K562 (cell line): ENCODE measurements at regions not wholly inside any gene's neighbourhood (a gene's known extent, or its start where the extent isn't known, plus 50 kb on each side); places are given as distances from the start of the nearest gene placed in this dataset.

ENCODE experiments used
- CBX5 ChIP-seq: IDR thresholded peaks from 2 replicates; pipeline ENCODE4 v1.6.1; 2014; ENCODE audit warnings: low read depth, borderline replicate concordance
- GATAD2A ChIP-seq: fragments of 450-650 bp; IDR thresholded peaks from 2 replicates; pipeline ENCODE4 v1.6.1; 2017
- HCFC1 ChIP-seq: IDR thresholded peaks from 2 replicates; pipeline ENCODE4 v1.6.1; 2012; ENCODE audit warnings: low read depth, low read length, improper control_type of control experiment
- MCM7 ChIP-seq, 2 experiments: fragments of 450-650 bp; IDR thresholded peaks; 2 replicates each; pipeline ENCODE4 v1.6.1; 2016 to 2018
- TF ChIP-seq, protein P1 (sequence below), 3 experiments: IDR thresholded peaks in 2 of 3; conservative IDR thresholded peaks in 1 of 3; 2 replicates each; pipeline ENCODE4 v1.5.1; 2011 to 2012; ENCODE audit warnings: low read length in 3 of 3, mild to moderate bottlenecking in 3 of 3, control low read depth in 2 of 3, improper control_type of control experiment in 1 of 3, inconsistent platforms in 1 of 3, low read depth in 1 of 3, mixed read lengths in 1 of 3, moderate library complexity in 1 of 3; ENCODE audit not compliant: insufficient read depth in 2 of 3
- TF ChIP-seq, protein P2 (sequence below): IDR thresholded peaks from 2 replicates; pipeline ENCODE4 v1.6.1; 2012; ENCODE audit warnings: low read depth, low read length, improper control_type of control experiment, borderline replicate concordance

DNA sequence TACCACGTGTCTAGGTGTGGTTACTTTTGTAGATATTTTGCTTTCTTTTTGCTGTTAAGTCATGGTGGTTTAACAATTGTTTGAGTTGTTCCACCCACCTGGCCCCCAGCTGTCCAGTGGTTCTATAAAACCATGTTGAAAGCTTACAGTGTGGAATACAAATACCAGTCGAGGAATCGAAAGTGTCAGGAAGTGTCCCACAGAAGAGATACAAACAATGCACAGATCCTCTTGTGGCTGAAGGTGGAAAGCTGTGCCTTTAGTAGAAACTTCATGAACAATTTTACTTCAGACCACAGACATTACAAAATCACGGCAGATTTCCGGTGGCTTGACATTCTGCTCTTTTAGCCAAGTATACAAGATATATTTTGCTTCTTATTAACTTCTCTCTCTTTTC lies 782.4 kb upstream of the SOX9 start:
- TF ChIP-seq HCFC1 (no peak), MCM7 (IDR thresholded peaks at IDR 0.05) (no peak), GATAD2A (no peak), CBX5 (no peak)
- TF ChIP-seq, protein P1, sequence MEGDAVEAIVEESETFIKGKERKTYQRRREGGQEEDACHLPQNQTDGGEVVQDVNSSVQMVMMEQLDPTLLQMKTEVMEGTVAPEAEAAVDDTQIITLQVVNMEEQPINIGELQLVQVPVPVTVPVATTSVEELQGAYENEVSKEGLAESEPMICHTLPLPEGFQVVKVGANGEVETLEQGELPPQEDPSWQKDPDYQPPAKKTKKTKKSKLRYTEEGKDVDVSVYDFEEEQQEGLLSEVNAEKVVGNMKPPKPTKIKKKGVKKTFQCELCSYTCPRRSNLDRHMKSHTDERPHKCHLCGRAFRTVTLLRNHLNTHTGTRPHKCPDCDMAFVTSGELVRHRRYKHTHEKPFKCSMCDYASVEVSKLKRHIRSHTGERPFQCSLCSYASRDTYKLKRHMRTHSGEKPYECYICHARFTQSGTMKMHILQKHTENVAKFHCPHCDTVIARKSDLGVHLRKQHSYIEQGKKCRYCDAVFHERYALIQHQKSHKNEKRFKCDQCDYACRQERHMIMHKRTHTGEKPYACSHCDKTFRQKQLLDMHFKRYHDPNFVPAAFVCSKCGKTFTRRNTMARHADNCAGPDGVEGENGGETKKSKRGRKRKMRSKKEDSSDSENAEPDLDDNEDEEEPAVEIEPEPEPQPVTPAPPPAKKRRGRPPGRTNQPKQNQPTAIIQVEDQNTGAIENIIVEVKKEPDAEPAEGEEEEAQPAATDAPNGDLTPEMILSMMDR (IDR thresholded peaks at IDR 0.05 in 2 of 3, conservative IDR thresholded peaks at IDR 0.05 in 1 of 3; ENCODE audit: insufficient read depth in 2 of 3, low read depth in 1 of 3, low read length in 3 of 3): no peak
- TF ChIP-seq, protein P2, sequence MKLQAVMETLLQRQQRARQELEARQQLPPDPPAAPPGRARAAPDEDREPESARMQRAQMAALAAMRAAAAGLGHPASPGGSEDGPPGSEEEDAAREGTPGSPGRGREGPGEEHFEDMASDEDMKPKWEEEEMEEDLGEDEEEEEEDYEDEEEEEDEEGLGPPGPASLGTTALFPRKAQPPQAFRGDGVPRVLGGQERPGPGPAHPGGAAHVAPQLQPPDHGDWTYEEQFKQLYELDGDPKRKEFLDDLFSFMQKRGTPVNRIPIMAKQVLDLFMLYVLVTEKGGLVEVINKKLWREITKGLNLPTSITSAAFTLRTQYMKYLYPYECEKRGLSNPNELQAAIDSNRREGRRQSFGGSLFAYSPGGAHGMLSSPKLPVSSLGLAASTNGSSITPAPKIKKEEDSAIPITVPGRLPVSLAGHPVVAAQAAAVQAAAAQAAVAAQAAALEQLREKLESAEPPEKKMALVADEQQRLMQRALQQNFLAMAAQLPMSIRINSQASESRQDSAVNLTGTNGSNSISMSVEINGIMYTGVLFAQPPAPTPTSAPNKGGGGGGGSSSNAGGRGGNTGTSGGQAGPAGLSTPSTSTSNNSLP: no peak
